ENCODE measurements at regions not wholly inside any gene's neighbourhood (a gene's known extent, or its start where the extent isn't known, plus 50 kb on each side); places are given as distances from the start of the nearest gene placed in this dataset.

DNA sequence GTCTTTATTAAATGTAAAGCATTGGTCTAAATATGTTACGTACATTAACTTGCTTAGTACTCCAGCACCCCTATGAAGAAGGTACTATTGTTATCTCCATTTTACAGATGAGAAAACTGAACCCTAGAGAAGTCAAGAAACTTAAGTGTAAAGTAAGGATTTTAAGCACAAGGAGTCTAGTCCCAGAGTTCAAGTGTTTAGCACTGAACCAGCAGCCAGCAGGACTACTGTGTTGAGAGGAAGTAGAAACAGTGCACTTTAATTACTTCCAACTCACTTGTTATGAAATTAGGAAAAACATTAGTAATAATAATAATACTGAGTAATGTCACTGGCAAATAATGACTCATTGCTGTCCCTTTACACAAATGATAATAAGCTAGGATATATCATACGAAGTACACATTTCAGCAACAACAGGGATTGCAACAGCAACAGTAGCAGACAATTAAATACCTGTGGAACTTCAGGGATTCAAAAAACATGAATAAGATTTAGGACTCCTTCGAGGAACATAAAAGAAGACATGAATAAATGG is 548.1 kb upstream of the HS3ST1 start (continued):
- TF ChIP-seq, protein P1, sequence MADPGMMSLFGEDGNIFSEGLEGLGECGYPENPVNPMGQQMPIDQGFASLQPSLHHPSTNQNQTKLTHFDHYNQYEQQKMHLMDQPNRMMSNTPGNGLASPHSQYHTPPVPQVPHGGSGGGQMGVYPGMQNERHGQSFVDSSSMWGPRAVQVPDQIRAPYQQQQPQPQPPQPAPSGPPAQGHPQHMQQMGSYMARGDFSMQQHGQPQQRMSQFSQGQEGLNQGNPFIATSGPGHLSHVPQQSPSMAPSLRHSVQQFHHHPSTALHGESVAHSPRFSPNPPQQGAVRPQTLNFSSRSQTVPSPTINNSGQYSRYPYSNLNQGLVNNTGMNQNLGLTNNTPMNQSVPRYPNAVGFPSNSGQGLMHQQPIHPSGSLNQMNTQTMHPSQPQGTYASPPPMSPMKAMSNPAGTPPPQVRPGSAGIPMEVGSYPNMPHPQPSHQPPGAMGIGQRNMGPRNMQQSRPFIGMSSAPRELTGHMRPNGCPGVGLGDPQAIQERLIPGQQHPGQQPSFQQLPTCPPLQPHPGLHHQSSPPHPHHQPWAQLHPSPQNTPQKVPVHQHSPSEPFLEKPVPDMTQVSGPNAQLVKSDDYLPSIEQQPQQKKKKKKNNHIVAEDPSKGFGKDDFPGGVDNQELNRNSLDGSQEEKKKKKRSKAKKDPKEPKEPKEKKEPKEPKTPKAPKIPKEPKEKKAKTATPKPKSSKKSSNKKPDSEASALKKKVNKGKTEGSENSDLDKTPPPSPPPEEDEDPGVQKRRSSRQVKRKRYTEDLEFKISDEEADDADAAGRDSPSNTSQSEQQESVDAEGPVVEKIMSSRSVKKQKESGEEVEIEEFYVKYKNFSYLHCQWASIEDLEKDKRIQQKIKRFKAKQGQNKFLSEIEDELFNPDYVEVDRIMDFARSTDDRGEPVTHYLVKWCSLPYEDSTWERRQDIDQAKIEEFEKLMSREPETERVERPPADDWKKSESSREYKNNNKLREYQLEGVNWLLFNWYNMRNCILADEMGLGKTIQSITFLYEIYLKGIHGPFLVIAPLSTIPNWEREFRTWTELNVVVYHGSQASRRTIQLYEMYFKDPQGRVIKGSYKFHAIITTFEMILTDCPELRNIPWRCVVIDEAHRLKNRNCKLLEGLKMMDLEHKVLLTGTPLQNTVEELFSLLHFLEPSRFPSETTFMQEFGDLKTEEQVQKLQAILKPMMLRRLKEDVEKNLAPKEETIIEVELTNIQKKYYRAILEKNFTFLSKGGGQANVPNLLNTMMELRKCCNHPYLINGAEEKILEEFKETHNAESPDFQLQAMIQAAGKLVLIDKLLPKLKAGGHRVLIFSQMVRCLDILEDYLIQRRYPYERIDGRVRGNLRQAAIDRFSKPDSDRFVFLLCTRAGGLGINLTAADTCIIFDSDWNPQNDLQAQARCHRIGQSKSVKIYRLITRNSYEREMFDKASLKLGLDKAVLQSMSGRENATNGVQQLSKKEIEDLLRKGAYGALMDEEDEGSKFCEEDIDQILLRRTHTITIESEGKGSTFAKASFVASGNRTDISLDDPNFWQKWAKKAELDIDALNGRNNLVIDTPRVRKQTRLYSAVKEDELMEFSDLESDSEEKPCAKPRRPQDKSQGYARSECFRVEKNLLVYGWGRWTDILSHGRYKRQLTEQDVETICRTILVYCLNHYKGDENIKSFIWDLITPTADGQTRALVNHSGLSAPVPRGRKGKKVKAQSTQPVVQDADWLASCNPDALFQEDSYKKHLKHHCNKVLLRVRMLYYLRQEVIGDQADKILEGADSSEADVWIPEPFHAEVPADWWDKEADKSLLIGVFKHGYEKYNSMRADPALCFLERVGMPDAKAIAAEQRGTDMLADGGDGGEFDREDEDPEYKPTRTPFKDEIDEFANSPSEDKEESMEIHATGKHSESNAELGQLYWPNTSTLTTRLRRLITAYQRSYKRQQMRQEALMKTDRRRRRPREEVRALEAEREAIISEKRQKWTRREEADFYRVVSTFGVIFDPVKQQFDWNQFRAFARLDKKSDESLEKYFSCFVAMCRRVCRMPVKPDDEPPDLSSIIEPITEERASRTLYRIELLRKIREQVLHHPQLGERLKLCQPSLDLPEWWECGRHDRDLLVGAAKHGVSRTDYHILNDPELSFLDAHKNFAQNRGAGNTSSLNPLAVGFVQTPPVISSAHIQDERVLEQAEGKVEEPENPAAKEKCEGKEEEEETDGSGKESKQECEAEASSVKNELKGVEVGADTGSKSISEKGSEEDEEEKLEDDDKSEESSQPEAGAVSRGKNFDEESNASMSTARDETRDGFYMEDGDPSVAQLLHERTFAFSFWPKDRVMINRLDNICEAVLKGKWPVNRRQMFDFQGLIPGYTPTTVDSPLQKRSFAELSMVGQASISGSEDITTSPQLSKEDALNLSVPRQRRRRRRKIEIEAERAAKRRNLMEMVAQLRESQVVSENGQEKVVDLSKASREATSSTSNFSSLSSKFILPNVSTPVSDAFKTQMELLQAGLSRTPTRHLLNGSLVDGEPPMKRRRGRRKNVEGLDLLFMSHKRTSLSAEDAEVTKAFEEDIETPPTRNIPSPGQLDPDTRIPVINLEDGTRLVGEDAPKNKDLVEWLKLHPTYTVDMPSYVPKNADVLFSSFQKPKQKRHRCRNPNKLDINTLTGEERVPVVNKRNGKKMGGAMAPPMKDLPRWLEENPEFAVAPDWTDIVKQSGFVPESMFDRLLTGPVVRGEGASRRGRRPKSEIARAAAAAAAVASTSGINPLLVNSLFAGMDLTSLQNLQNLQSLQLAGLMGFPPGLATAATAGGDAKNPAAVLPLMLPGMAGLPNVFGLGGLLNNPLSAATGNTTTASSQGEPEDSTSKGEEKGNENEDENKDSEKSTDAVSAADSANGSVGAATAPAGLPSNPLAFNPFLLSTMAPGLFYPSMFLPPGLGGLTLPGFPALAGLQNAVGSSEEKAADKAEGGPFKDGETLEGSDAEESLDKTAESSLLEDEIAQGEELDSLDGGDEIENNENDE (IDR thresholded peaks at IDR 0.05; ENCODE audit: low read depth, low read length) = no peak
- no peak for TF ChIP-seq ZNF830 (CRISPR knock-in tag; IDR thresholded peaks at IDR 0.05)

Data from K562 (cell line).